ENCODE measurements at regions not wholly inside any gene's neighbourhood (a gene's known extent, or its start where the extent isn't known, plus 50 kb on each side); places are given as distances from the start of the nearest gene placed in this dataset.

GRCh38 chr5:44543511-44543910 is 154.3 kb upstream of the FGF10 start:
- TF ChIP-seq CTCF (IDR thresholded peaks at IDR 0.05; ENCODE audit: low read depth, low read length, poor library complexity, severe bottlenecking), result no peak
- no peak for TF ChIP-seq EZH2phosphoT487 (IDR thresholded peaks at IDR 0.05; ENCODE audit: borderline replicate concordance, low read length)

All from DOHH2 (cell line).